ENCODE measurements at regions not wholly inside any gene's neighbourhood (a gene's known extent, or its start where the extent isn't known, plus 50 kb on each side); places are given as distances from the start of the nearest gene placed in this dataset.

GRCh38 chr17:11140501-11140900, 100.5 kb upstream of the SHISA6 start:
- Histone ChIP-seq H3K27me3 (replicated peaks; ENCODE audit: insufficient read depth) (no peaks in the 10 kb centered on the region), H3K4me2 (ENCODE audit: unreplicated experiment) (no peak overlapping the region), H3F3A (ENCODE audit: insufficient read depth) (no peaks in the 10 kb centered on the region), H3K4me1 (ENCODE audit: insufficient read depth) (no peaks in the 10 kb centered on the region), H3K27ac (no peak overlapping the region), H3K36me3 (ENCODE audit: low read depth) (no peaks in the 10 kb centered on the region), H3K4me3 (no peak overlapping the region), H2AFZ (no peak overlapping the region), H3K79me2 (ENCODE audit: insufficient read depth) (no peaks in the 10 kb centered on the region), H3K9me3 (ENCODE audit: low read depth) (no peaks in the 10 kb centered on the region), H3K9me2 (ENCODE audit: insufficient read depth) (no peaks in the 10 kb centered on the region), H3K9ac (no peak overlapping the region), H4K20me1 (ENCODE audit: insufficient read depth) (no peaks in the 10 kb centered on the region)
- in situ Hi-C loops (cut with MboI), result no loop called here
- 2 to 5% methylated on average over 4 of the region's 4 CpGs for WGBS, 2 experiments (ENCODE audit: low coverage in 1 of 2, low lambda C conversion rate in 2 of 2, missing lambda C conversion rate in 2 of 2)
- TF ChIP-seq EZH2phosphoT487 (IDR thresholded peaks at IDR 0.05; ENCODE audit: insufficient read depth, low read depth) (no peak), EZH2 (IDR thresholded peaks at IDR 0.05; ENCODE audit: insufficient read depth, poor library complexity, severe bottlenecking) (no peak)
- DNase-seq, result no peak

GRCh38 chr17:11140043-11140442, 101.0 kb upstream of the SHISA6 start:
- in situ Hi-C loops (cut with MboI), result no loop called here

GRCh38 chr17:11138023-11138422, 103.0 kb upstream of the SHISA6 start:
- Histone ChIP-seq H3K27me3 (replicated peaks; ENCODE audit: insufficient read depth) (no peaks in the 10 kb centered on the region), H3K9ac (no peak overlapping the region), H3K4me3 (peak overlapping the region; percentile 47), H3K4me1 (ENCODE audit: insufficient read depth) (no peaks in the 10 kb centered on the region), H4K20me1 (ENCODE audit: insufficient read depth) (no peaks in the 10 kb centered on the region), H3F3A (ENCODE audit: insufficient read depth) (no peaks in the 10 kb centered on the region), H3K27ac (no peak overlapping the region), H3K36me3 (ENCODE audit: low read depth) (no peaks in the 10 kb centered on the region), H3K9me3 (ENCODE audit: low read depth) (no peaks in the 10 kb centered on the region), H3K9me2 (ENCODE audit: insufficient read depth) (no peaks in the 10 kb centered on the region), H3K79me2 (ENCODE audit: insufficient read depth) (no peaks in the 10 kb centered on the region), H2AFZ (peak overlapping the region; percentile 31; the same call in 1 of the 2 replicates), H3K4me2 (ENCODE audit: unreplicated experiment) (peak overlapping the region; percentile 14)
- no peak for TF ChIP-seq EZH2phosphoT487 (IDR thresholded peaks at IDR 0.05; ENCODE audit: insufficient read depth, low read depth)
- TF ChIP-seq EZH2 (IDR thresholded peaks at IDR 0.05; ENCODE audit: insufficient read depth, poor library complexity, severe bottlenecking), result no peak
- DNase-seq, result peak; percentile 4
- in situ Hi-C loops (cut with MboI), result no loop called here
- 10 to 15% methylated on average over 5 of the region's 5 CpGs for WGBS, 2 experiments (ENCODE audit: low coverage in 1 of 2, low lambda C conversion rate in 2 of 2, missing lambda C conversion rate in 2 of 2)

More at GRCh38 chr17:11140043-11140442, 101.0 kb upstream of the SHISA6 start:
- no peak overlapping the region for H3K4me3 ChIP-seq
- H3K9ac ChIP-seq, result no peak overlapping the region
- no peaks in the 10 kb centered on the region for H3K79me2 ChIP-seq (ENCODE audit: insufficient read depth)
- 2 to 6% methylated on average over 1 of the region's 1 CpG for WGBS, 2 experiments (ENCODE audit: low coverage in 1 of 2, low lambda C conversion rate in 2 of 2, missing lambda C conversion rate in 2 of 2)
- no peak overlapping the region for H2AFZ ChIP-seq
- DNase-seq, result no peak
- no peaks in the 10 kb centered on the region for H3F3A ChIP-seq (ENCODE audit: insufficient read depth)
- H3K27me3 ChIP-seq (replicated peaks; ENCODE audit: insufficient read depth), result no peaks in the 10 kb centered on the region
- H3K4me1 ChIP-seq (ENCODE audit: insufficient read depth), result no peaks in the 10 kb centered on the region
- TF ChIP-seq EZH2 (IDR thresholded peaks at IDR 0.05; ENCODE audit: insufficient read depth, poor library complexity, severe bottlenecking) (no peak), EZH2phosphoT487 (IDR thresholded peaks at IDR 0.05; ENCODE audit: insufficient read depth, low read depth) (no peak)
- no peak overlapping the region for H3K4me2 ChIP-seq (ENCODE audit: unreplicated experiment)
- no peaks in the 10 kb centered on the region for H3K36me3 ChIP-seq (ENCODE audit: low read depth)
- no peaks in the 10 kb centered on the region for H3K9me3 ChIP-seq (ENCODE audit: low read depth)
- no peaks in the 10 kb centered on the region for H4K20me1 ChIP-seq (ENCODE audit: insufficient read depth)
- no peaks in the 10 kb centered on the region for H3K9me2 ChIP-seq (ENCODE audit: insufficient read depth)
- H3K27ac ChIP-seq, result no peak overlapping the region

- no peaks in the 10 kb centered on the region for H3K36me3 ChIP-seq (ENCODE audit: low read depth)
- TF ChIP-seq EZH2phosphoT487 (IDR thresholded peaks at IDR 0.05; ENCODE audit: insufficient read depth, low read depth), result no peak
- no peak for DNase-seq
- 33 to 45% methylated on average over 1 of the region's 1 CpG for WGBS, 2 experiments (ENCODE audit: low coverage in 1 of 2, low lambda C conversion rate in 2 of 2, missing lambda C conversion rate in 2 of 2)
- no peaks in the 10 kb centered on the region for H3K9me3 ChIP-seq (ENCODE audit: low read depth)
- no peaks in the 10 kb centered on the region for H3K4me1 ChIP-seq (ENCODE audit: insufficient read depth)
- H3K27me3 ChIP-seq (replicated peaks; ENCODE audit: insufficient read depth), result no peaks in the 10 kb centered on the region
- H3K79me2 ChIP-seq (ENCODE audit: insufficient read depth), result no peaks in the 10 kb centered on the region
- no peaks in the 10 kb centered on the region for H3F3A ChIP-seq (ENCODE audit: insufficient read depth)
- no peak overlapping the region for H3K4me3 ChIP-seq
- H2AFZ ChIP-seq, result no peak overlapping the region
- no peak overlapping the region for H3K9ac ChIP-seq
- H3K27ac ChIP-seq, result no peak overlapping the region
- H3K9me2 ChIP-seq (ENCODE audit: insufficient read depth), result no peaks in the 10 kb centered on the region
- no peaks in the 10 kb centered on the region for H4K20me1 ChIP-seq (ENCODE audit: insufficient read depth)
- in situ Hi-C loops (cut with MboI), result no loop called here
- H3K4me2 ChIP-seq (ENCODE audit: unreplicated experiment), result no peak overlapping the region
These were observed 105.2 kb upstream of the SHISA6 start for GRCh38 chr17:11135819-11136218.

GRCh38 chr17:11130367-11130766, 110.6 kb upstream of the SHISA6 start:
- Histone ChIP-seq H3K9me2 (ENCODE audit: insufficient read depth) (no peaks in the 10 kb centered on the region), H3K4me2 (ENCODE audit: unreplicated experiment) (no peak overlapping the region), H3K4me1 (ENCODE audit: insufficient read depth) (no peaks in the 10 kb centered on the region), H4K20me1 (ENCODE audit: insufficient read depth) (no peaks in the 10 kb centered on the region), H3K27me3 (replicated peaks; ENCODE audit: insufficient read depth) (no peaks in the 10 kb centered on the region), H3K27ac (no peak overlapping the region), H3K4me3 (no peak overlapping the region), H3K9ac (no peak overlapping the region), H3F3A (ENCODE audit: insufficient read depth) (no peaks in the 10 kb centered on the region), H3K36me3 (ENCODE audit: low read depth) (no peaks in the 10 kb centered on the region), H3K79me2 (ENCODE audit: insufficient read depth) (no peaks in the 10 kb centered on the region), H3K9me3 (ENCODE audit: low read depth) (no peaks in the 10 kb centered on the region), H2AFZ (no peak overlapping the region)
- no peak for TF ChIP-seq EZH2phosphoT487 (IDR thresholded peaks at IDR 0.05; ENCODE audit: insufficient read depth, low read depth)
- TF ChIP-seq EZH2 (IDR thresholded peaks at IDR 0.05; ENCODE audit: insufficient read depth, poor library complexity, severe bottlenecking), result no peak
- in situ Hi-C loops (cut with MboI), result no loop called here
- WGBS, 2 experiments (ENCODE audit: low coverage in 1 of 2, low lambda C conversion rate in 2 of 2, missing lambda C conversion rate in 2 of 2), result 4 to 8% methylated on average over 4 of the region's 4 CpGs
- DNase-seq, result no peak

Data from GM23248 (cell line).